ENCODE measurements at regions not wholly inside any gene's neighbourhood (a gene's known extent, or its start where the extent isn't known, plus 50 kb on each side); places are given as distances from the start of the nearest gene placed in this dataset.

DNA sequence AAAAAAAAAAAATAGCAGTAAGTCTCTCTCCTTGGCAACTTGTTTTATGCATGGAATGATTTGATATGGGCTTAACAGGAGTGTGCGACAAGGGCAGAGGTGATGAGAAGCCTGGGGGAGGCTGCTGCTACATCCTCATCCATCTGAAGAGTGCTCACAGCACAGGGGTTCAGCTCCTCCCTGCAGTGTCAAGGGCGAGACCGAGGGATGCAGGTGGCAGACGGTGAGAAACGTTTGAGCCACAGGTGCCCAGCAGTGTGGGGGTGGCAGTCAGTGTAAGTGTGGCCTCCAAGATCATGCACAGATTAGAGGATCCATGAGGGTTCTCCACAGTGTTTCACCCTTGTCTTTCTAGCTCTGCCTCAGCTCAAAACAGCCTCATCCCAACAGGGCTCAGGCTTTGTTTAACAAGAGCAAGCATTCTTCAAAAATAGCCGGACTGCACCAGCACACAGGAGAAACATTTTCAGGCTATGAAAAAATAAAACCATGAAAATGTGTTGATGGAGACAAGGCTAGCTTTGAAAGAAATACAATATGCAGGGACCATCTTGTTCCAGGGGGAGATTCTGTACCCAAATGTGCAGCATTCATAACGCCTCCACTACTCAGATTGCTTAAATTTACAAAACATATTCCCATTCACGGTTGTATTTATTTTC, 324.5 kb upstream of the MYT1L start:
- TF ChIP-seq CTCF (IDR thresholded peaks at IDR 0.05): no peak
- Mint-ChIP-seq H3K4me3 (no peak overlapping the region), H3K36me3 (ENCODE audit: low read depth) (peaks cover 10% of the 10 kb centered on the region), H3K9me3 (peaks cover 26% of the 10 kb centered on the region), H3K27ac (no peak overlapping the region), H3K27me3 (ENCODE audit: low read depth, poor library complexity) (peaks cover 5% of the 10 kb centered on the region), H3K4me1 (peaks cover 73% of the 10 kb centered on the region)
- no peak for DNase-seq

- Mint-ChIP-seq H3K4me1 (peaks cover 82% of the 10 kb centered on the region), H3K27me3 (ENCODE audit: low read depth, poor library complexity) (peaks cover 5% of the 10 kb centered on the region), H3K27ac (peak overlapping the region; percentile 44), H3K36me3 (ENCODE audit: low read depth) (peaks cover 4% of the 10 kb centered on the region), H3K4me3 (peak overlapping the region; percentile 59), H3K9me3 (peaks cover 7% of the 10 kb centered on the region)
- DNase-seq: peak; percentile 30
- no peak for TF ChIP-seq CTCF (IDR thresholded peaks at IDR 0.05)
Measured at GRCh38 chr2:2653231-2653630, 322.2 kb upstream of the MYT1L start.

GRCh38 chr2:2650608-2651375, 319.7 kb upstream of the MYT1L start:
- Mint-ChIP-seq H3K4me3 (no peak overlapping the region), H3K27ac (no peak overlapping the region), H3K9me3 (peaks cover 3% of the 10 kb centered on the region), H3K27me3 (ENCODE audit: low read depth, poor library complexity) (peaks cover 5% of the 10 kb centered on the region), H3K36me3 (ENCODE audit: low read depth) (no peaks in the 10 kb centered on the region), H3K4me1 (peaks cover 79% of the 10 kb centered on the region)
- DNase-seq: no peak
- TF ChIP-seq CTCF (IDR thresholded peaks at IDR 0.05): no peak

- Mint-ChIP-seq H3K27me3 (ENCODE audit: low read depth, poor library complexity) (peaks cover 5% of the 10 kb centered on the region), H3K36me3 (ENCODE audit: low read depth) (no peaks in the 10 kb centered on the region), H3K4me1 (peaks cover 77% of the 10 kb centered on the region), H3K4me3 (peak overlapping the region; percentile 35), H3K27ac (peak overlapping the region; percentile 81), H3K9me3 (peaks cover 3% of the 10 kb centered on the region)
- TF ChIP-seq CTCF (IDR thresholded peaks at IDR 0.05): no peak
- DNase-seq: no peak
Measured at GRCh38 chr2:2649109-2650072, 318.3 kb upstream of the MYT1L start.

DNA sequence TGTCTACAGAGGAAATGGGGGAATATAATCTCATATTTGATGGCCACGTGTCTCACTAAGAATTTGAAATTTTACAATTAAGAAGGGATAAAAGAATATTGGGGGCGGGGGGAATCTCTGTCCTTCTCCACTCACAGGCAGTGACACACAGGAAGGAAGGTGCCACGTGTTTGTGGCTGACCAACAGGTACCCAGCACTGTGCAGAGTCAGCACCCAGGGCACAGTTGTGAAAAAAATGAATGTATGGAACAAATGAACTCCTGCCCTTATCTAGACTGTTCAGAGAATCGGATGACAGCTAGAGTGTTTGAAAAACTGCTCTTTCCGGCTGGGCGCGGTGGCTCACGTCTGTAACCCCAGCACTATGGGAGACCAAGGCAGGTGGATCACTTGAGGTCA, 317.0 kb upstream of the MYT1L start:
- DNase-seq: no peak
- Mint-ChIP-seq H3K27me3 (ENCODE audit: low read depth, poor library complexity) (peaks cover 5% of the 10 kb centered on the region), H3K9me3 (peaks cover 3% of the 10 kb centered on the region), H3K36me3 (ENCODE audit: low read depth) (no peaks in the 10 kb centered on the region), H3K4me1 (peaks cover 72% of the 10 kb centered on the region), H3K4me3 (no peak overlapping the region), H3K27ac (no peak overlapping the region)
- no peak for TF ChIP-seq CTCF (IDR thresholded peaks at IDR 0.05)

Data from nephron progenitor cell (in vitro differentiated cells).